Eye (tissue), 1 donor: ENCODE measurements at regions not wholly inside any gene's neighbourhood (a gene's known extent, or its start where the extent isn't known, plus 50 kb on each side); places are given as distances from the start of the nearest gene placed in this dataset.
"Not testable (repeated sequence)": the region's sequence is repeated elsewhere in the genome, so short reads cannot be mapped to it uniquely, and the experiment has no call there.

ENCODE experiments used
- DNase-seq: peaks from one replicate; pipeline ENCODE4 v3.0.0-alpha.2; 2015

DNA sequence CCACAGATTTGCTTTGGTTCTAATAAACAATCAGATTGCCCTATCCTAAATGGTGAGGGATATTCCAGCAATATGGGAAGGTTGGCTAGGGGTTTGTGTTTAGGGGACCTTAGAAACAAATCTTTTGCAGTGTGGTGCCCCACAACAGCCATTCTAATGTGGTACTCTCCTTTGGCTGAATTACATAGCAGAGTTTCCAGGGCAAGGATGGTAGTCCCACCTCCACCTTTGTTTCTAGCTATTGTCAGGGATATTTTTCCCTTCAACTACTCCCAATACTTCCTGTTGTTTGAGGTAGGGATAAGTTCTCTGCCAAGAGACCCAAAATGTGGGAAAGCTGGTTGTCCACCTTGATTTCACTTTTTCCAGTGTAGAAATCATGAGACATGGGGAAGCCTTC is 494.7 kb upstream of the CHORDC1 start:
- DNase-seq, result no peak

DNA sequence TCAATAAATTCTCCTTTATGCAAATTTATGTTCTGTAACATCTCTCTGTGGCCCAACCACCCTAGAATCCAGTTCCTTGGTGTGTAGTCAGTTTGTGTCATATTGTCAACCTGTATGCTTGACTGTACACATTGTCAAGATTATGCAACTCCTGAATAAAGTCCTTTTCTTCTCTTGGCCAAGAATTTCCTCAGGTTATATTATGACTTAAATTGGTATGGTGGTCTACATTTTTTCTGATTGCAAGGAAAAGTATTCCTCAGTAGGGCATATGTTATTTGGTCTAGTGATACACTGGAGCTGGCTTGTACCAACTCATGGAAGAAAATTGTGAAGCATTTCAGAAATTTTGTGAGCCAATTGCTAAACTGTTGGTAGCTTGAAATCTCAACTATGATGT is 482.8 kb upstream of the CHORDC1 start:
- DNase-seq, result no peak

DNA sequence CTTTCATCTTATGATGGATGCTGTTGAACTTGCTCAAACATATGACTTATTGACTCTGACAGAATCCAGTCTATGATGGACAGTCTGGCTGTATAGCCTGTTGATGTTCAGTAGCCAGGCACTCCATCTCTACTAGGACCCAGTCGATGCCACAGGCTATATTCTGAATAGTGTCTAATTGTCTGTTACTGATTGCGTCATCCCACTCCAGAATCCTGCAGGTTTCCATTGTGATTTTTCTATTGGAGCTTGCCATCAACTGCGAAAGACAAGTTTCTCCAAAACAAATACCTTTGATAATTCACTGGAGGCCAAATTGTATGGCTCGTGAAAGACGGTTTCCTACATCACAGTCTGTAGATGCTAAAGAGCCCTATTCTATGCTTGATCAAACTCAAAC is 481.7 kb upstream of the CHORDC1 start:
- no peak for DNase-seq

DNA sequence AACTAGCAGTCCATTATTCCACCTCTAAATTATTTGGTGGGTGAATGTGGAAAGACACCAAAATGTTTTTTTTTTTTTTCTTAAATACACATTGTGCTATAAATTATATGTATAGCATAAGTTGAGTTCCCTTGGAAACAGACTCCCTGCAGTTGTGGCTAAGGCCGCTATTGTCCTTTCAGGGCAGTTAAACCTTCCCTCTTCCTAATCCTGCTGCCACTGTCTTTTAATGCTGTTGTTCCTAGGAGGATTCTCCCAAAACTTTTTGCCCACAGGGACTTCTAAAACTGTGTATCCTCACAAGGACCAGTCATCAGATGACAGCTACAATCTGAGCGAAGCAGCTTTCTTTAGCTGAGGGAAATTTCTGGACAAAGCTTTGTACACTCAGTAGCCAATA is 478.9 kb upstream of the CHORDC1 start:
- DNase-seq, result no peak

DNA sequence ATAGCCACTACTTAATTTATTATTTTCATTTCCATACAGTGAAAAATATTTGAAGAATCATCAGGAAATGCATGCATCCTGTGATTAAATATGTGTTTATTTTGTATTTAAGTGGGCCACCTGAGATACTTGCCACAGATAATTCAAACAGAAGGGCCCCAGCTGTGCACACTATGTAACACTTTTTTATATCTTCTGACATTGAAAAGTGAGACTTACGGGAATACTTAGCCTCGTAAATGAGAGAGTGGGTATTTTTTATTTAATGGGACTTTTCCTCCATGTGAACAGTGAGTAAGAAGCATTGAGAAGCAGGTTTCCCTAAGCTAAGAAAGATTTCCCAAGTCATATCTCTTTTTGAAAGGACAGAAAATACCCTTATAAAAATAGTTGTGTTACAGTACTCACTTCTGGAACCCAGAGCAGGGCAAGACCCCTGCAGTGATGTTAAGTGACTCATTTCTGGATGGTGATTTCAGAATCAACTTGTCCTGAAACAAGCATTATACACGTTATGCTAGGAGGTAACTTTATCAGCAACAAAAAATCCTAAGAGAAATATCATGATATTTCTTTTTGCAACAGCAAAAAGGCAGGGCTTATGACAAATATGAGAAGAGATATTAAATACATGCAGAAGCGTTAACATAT is 478.1 kb upstream of the CHORDC1 start:
- no peak for DNase-seq

DNA sequence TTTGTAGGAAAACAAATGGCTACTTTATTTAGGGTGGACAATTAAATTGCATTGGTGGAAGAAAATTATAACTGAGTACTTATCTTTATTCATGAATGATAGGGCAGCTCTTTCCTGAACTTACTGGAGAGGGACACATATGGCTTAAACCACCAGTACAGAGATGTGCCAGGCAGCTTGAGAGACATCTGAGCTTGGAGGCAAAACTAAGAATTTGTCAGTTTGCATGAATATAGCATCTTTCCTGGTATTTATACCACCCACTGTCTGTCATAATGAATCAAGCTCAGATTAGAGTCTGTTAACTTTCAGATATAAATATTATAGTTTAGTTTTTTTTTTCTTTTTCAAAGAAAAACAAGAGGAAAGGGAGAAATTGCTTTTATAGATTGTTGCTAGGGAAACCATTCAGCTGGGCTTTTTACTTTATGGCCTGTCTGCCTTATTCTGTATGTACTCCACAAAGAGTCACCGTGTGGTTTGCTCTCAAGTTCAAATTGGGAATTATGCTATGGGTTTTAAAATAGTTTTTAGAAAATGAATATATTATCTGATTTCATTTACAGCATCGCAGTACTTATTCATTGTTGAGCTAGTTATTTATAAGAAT is 477.0 kb upstream of the CHORDC1 start:
- DNase-seq, result peak; percentile 6

DNA sequence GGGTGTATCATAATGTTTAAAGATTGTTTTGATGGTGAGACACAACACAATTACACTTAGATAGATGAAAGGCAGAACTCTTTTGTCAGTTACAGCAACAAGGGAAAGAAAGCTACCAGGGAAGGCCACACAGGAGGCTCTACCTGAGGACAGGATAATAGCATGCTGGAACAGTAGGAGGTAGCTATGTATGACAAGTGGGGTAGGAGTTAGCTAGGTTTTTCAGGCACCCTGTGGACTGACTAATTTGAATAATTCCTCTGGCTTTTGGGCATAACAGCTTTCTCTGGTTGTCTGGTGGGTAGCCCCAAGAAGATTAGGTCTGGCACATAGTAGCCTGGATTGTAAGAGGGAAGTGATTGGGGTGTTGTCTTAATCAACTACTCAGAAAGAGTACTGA is 475.4 kb upstream of the CHORDC1 start:
- no peak for DNase-seq

DNA sequence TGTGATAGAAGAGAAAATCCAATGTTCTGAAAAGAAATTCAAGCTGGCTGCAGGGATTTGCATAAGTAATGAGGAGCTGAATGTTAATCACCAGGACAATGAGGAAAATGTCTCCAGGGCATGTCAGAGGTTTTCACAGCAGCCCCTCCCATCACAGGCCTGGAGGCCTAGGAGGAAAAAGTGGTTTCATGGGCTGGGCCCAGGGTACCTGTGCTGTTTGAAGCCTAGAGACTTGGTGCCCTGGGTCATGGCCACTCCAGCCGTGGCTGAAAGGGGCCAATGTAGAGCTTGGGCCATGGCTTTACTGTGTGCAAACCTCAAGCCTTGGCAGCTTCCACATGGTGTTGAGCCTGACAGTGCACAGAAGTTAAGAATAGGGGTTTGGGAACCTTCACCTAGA is 452.6 kb upstream of the CHORDC1 start:
- DNase-seq, result not testable (repeated sequence)

DNA sequence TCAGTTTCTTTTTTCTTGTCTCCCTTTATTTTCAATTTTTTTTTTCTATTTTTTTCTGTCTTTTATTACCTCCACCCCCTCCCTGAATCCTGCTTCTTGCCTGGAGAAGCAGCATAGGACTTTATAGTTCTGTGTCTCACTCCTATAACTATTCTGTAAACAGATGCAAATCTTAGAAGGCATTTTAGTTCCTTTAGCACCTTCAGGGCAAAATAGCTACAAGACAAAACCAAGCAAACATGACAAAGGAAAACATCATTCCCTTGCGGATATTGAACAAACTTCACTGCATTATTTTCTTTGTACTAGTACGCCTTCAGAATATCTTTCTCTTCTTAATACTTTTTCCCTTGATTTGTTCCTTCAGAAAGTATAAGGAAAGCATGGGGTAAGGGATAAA is 446.2 kb upstream of the CHORDC1 start:
- DNase-seq, result no peak

DNA sequence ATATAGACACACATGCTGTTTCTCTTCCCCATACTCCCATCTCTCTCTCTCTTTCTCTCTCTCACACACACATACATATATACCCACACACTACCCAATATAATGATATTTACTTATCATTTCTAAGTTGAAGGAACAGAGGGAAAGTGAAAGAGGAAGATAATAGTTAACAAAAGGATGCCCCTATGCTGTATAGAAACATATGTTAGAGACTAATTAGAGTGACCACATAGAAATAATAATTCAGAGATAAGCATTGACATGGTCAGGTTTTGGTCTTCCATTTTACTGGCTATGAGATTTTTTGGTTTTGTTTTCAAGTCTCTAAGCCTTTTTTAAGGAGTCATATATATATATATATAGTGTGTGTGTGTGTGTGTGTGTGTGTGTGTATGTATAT is 445.7 kb upstream of the CHORDC1 start:
- no peak for DNase-seq

DNA sequence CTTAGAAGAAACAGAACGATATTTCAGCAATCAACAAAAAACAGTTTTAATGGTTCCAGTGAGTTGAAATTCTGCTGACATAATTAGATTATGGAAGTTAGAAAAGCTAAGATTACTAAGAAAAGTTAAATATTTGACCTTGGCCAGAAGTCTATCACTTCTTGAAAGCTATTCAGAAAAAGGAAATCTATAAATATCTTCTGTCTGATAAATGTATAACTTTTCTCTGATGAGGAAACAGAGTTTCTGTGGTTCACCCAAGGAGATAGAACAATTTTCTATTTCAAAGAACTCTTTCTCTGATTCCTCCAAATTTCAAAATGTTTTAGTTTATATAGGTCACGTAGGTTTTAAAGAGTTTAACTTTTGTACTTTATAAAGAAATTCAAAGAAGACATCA is 438.4 kb upstream of the CHORDC1 start:
- DNase-seq, result no peak

DNA sequence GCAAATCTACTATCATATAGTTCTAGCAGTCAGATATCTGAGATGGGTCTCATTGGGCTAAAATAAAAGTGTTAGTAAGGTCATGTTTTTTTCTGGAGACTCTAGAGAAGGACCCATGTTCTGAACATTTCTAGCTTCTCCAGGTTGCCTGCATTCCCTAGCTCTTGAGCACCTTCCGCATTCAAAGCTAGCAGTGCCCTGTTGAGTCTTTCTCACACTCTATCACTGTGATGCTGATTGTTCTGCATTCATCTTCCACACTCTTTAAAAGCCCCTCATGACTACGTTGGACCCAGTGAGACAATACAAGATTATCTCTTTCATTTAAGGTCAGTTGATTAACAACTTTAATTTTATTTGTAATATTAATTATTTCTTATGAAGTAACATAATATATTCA is 433.3 kb upstream of the CHORDC1 start:
- DNase-seq, result no peak

DNA sequence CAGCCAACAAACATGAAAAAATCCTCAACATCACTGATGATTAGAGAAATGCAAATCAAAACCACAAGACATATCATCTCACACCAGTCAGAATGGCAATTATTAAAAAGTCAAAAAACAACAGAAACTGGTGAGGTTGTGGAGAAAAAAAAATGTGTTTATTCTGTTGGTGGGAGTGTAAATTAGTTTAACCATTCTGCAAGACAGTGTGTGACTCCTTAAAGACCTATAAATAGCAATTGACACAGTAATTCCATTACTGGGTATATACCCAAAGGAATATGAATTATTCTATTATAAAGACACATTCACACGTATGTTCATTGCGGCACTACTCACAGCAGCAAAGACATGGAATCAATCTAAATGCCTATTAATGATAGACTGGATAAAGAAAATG is 427.3 kb upstream of the CHORDC1 start:
- no peak for DNase-seq

DNA sequence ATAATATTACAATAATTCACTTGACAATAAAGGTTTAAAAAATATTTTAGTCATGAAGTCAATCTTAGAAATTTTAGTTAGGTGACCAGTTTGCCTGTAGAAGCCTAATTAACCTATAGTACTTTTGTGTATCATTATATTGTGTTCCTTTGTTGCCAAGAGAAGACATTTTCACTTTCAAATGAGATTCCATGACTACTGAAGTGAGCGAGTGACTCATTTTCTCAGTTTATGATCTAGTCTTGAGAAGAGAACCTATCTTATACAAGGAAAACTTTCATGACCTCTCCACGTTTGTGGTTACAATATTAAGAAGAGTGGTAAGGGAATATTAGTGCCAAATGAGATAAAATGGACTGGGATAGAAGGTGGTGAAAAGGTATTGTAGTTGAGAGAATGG is 423.9 kb upstream of the CHORDC1 start:
- DNase-seq, result no peak

DNA sequence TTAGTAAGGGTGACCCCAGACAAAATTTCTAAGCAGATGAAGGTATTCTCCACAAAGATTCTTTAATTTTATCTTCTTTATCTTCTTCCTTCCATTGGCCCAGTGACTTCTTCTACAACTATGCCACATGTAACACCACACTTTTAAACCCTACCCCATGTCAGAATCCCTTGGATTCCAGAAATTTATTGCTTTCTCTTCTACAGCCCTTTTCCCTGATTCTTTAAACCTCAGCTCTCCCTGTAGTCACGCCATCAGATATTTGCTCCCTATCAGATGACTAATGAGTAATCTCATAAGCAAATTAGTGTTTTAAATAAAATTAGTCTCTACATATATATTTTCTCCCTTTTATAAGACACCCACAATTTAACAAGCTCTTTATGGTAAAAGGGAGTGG is 423.4 kb upstream of the CHORDC1 start:
- no peak for DNase-seq

DNA sequence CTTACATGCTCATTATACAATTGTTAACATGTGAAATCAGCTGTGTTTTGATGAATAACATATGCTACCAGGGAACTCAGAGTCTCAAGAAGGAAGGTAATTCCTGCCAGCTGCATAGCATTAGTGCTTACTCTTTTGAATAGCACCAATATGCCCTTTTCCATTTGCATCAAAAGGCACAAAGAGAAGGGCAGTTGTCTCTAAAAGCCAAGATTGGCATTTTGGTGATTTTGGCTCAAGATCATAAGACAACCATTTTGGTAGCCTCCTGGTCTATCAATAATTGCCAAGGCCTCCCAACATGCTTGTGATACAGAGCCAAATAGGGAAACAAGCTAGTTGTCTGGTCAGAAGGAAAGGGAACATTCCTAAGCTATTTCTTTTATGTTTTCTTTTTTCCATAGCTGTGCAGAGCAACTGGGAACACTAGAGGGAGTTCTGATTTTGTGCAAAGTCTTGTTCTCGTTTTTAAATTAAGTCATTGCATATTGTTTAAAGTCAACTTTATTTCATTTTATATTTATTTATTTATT is 416.7 kb upstream of the CHORDC1 start:
- peak; percentile 81 for DNase-seq

DNA sequence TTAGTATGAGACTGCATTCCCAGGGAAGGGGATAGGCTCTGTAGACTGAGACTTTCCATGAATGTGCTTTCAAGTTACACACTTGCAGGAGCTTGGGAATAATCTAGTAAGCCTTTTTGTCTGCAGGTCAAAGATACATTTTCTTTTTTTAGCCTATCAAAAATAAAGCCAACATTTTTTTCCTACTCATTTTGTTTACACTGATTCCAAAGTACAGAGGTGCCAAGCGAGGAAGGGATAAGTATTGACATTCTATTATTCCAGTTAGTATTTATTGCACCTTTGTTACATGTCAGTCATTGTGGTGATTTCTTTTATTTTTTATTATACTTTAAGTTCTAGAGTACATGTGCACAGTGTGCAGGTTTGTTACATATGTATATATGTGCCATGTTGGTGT is 413.0 kb upstream of the CHORDC1 start:
- no peak for DNase-seq

DNA sequence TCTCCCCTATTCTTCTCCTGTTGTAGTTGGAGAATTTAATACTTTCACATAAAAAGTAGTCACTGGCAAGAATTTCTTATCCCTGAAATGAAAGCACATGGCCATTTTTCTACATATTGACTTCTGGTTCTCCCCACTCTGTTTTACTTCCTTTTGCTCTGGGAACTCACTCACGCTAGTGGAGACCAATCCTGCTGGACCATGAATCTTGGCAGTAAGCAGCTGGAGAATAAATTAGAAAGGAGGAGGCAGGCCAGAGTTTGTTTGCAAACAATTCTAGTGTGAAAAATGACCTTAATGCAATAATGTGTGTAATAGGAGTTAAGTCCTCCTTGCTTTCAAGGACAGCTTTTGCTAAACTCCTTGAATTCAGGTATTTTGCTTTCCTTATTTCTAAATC is 412.3 kb upstream of the CHORDC1 start:
- no peak for DNase-seq

DNA sequence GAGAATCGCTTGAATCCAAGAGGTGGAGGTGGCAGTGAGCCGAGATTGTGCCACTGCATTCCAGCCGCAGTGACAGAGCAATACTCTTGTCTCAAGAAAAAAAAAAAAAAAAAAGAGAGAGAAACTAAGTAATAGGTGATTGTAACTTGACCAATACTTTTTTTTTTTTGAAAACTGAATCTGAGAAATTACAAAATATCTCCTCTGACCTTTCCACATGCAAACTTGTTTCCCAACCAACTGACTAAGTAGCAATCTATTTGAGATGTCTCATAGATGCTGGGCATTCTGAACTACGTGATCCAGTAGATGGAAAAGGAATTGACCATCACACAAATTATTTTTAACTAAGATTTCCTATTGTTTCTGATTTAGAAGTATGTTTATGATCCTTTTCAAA is 407.3 kb upstream of the CHORDC1 start:
- DNase-seq, result no peak

DNA sequence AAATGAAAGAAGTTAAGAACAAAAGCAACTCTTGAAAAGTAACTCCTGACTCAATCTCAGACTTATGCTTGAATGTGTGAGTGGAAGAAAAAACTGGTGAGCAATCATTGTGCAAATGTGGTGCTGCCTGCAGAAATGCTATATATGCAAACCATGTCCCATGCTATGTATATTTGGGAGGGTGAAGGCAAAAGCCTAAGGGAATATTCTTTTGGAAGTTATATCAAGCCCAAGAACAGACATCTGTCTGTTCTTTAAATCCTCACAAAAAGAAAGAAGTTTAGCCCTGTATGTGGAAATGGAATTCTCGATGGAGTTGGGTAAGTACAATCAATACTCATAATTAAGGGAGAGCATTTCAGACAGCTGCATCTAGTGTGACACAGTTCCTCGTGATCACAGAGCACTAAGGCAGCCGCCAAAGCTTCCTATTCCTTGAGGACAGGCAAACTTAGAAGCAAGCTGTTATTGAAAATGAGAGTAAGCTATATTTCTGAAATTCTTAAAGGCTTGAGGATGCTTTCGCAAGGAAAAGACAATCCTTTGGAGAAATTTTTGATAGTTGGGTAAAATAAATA is 406.5 kb upstream of the CHORDC1 start:
- peak; percentile 66 for DNase-seq

DNA sequence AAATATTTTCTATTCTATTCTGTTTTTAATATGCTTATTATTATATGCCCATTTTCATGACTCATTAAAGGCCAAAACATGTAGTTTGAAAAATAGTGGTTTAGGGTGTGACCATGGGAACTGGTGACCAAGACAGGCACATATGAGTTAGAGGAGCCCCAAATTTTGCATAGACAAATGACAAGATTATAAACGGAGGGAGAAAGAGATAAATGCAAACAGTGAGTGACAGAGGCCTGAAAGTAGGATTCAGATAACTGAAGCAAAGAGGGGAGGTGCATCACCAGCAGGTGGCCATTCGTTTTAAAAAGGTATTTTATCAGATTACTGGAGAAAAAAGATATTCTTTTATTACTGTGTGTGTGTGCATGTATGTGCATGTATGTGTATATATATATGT is 391.5 kb upstream of the CHORDC1 start:
- DNase-seq, result no peak

DNA sequence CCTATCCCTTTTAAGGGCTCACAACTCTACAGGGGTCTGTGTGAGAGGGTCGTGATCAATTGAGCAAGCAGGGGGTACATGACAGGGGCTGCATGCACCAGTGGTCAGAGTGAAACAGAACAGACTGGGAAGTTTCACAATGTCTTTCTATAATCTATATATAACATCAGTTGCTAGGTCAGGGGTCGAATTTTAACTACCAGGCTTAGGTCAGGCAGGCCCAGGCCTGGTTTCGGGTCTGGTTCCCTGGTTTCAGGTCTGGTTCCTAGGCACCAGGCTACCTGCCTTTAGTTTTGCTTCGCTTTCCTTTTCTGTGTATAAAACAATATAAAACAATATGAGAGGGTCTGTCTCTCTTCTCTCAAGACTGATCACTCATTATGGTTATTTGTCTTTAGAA is 390.2 kb upstream of the CHORDC1 start:
- not testable (repeated sequence) for DNase-seq

DNA sequence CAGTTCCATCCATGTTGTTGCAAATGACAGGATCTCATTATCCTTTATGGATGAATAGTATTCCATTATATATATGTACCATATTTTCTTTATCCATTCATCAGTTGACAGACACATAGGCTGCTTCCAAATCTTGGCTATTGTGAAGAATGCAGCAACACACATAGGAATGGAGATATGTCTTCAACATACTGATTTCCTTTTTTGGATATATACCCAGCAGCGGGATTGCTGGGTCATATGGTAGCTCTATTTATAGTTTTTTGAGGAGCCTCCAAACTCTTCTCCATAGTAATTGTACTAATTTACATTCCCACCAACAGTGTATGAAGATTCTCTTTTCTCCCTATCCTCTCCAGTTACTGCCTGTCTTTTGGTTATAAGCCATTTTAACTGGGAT is 383.9 kb upstream of the CHORDC1 start:
- DNase-seq, result no peak

DNA sequence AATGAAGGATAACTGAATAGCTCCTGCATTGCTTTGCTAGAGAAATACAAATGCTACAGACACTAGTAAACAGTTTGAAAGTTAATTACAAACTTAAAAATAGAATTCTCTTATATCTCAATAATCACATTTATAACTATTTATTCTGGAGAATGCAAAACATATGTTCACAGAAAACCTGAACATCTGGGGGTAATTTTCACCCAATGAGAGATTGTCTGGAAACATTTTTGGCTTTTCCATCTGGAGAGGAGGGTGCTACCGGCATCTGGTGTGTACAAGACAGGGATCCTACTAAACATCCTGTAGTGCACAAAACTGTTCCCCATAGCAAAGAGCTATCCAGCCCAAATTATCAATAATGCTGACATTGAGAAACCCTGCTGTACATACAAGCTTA is 378.4 kb upstream of the CHORDC1 start:
- DNase-seq, result no peak

DNA sequence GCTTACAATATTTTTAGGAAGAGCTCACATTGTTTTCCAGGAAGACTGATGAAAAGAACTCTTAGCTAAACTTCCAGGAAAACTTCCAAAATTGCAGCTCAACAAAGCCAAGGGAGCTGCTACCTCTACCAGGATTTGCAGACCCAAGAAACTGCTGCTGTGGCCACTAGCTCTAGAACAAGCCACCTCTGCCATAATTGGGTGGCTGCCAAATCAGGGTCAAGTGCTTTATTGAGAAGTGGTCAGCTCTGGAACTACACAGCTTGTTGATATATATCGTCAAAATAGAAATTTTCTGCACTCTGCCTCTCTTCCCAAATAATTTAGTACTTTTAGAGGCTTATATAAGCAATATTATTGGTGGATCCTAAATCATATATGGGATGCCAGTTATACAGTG is 371.8 kb upstream of the CHORDC1 start:
- no peak for DNase-seq
